ENCODE measurements at regions not wholly inside any gene's neighbourhood (a gene's known extent, or its start where the extent isn't known, plus 50 kb on each side); places are given as distances from the start of the nearest gene placed in this dataset.

DNA sequence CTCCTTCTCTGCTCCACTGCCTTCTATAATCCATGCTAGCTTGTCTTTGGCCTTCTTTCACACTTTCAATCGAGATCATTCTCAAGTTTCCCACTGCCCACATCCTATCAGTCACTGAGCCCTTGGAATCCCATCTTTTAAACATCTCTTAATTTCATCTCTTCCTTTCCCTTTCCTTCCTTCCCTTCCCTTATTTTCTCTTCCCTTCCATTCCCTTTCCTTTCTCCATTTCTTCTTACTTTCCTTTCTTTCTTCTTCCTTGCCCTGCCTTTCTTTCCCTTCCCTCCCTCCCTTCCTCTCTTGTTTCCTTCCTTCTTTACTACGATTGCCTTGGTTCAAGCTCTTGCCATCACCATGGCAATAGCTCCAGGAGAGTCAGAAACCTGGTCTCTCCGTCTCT, 183.8 kb downstream of the EMP1 start:
- BruUV-seq (replicated peaks): no TSS peak
- no peak overlapping the region for H2BK5ac ChIP-seq (ENCODE audit: low read depth, low read length, poor library complexity, severe bottlenecking)

More for the DNA sequence above, 183.8 kb downstream of the EMP1 start:
- no peak overlapping the region for H2AK5ac ChIP-seq (ENCODE audit: low read depth, low read length)
- no peak overlapping the region for H2BK120ac ChIP-seq (ENCODE audit: low read depth, low read length)
- WGBS, 2 experiments (ENCODE audit: extremely low coverage in 2 of 2, insufficient read length in 1 of 2): 6% methylated on average over 2 of the region's 3 CpGs; no CpG with 5 or more reads in 1 of the 2 experiments
- H2BK15ac ChIP-seq (ENCODE audit: low read depth, low read length): no peak overlapping the region
- H3K4ac ChIP-seq (ENCODE audit: low read depth, low read length): no peak overlapping the region
- H3K36me3 ChIP-seq (ENCODE audit: control insufficient read depth, insufficient read depth, low read length): no peaks in the 10 kb centered on the region
- no peak overlapping the region for H3K18ac ChIP-seq (ENCODE audit: low read depth, low read length)
- H3K9me1 ChIP-seq (ENCODE audit: insufficient read depth, low read length): no peaks in the 10 kb centered on the region
- no peak overlapping the region for H3K56ac ChIP-seq (ENCODE audit: extremely low read depth, insufficient read depth, low read length)
- intact Hi-C loops (cut with micrococcal nuclease): no loop called here
- H4K91ac ChIP-seq (ENCODE audit: insufficient read depth, low read depth, low read length): no peak overlapping the region
- H4K8ac ChIP-seq (ENCODE audit: low read depth in 2 of 2, low read length in 2 of 2): no peak overlapping the region
- TF ChIP-seq, protein P1, sequence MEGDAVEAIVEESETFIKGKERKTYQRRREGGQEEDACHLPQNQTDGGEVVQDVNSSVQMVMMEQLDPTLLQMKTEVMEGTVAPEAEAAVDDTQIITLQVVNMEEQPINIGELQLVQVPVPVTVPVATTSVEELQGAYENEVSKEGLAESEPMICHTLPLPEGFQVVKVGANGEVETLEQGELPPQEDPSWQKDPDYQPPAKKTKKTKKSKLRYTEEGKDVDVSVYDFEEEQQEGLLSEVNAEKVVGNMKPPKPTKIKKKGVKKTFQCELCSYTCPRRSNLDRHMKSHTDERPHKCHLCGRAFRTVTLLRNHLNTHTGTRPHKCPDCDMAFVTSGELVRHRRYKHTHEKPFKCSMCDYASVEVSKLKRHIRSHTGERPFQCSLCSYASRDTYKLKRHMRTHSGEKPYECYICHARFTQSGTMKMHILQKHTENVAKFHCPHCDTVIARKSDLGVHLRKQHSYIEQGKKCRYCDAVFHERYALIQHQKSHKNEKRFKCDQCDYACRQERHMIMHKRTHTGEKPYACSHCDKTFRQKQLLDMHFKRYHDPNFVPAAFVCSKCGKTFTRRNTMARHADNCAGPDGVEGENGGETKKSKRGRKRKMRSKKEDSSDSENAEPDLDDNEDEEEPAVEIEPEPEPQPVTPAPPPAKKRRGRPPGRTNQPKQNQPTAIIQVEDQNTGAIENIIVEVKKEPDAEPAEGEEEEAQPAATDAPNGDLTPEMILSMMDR (conservative IDR thresholded peaks at IDR 0.05; ENCODE audit: low read depth, low read length): no peak
- TF ChIP-seq RAD21 (IDR thresholded peaks at IDR 0.05; ENCODE audit: low read length): no peak
- TF ChIP-seq, protein P2, sequence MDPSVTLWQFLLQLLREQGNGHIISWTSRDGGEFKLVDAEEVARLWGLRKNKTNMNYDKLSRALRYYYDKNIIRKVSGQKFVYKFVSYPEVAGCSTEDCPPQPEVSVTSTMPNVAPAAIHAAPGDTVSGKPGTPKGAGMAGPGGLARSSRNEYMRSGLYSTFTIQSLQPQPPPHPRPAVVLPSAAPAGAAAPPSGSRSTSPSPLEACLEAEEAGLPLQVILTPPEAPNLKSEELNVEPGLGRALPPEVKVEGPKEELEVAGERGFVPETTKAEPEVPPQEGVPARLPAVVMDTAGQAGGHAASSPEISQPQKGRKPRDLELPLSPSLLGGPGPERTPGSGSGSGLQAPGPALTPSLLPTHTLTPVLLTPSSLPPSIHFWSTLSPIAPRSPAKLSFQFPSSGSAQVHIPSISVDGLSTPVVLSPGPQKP (IDR thresholded peaks at IDR 0.05; ENCODE audit: borderline replicate concordance, low read depth, low read length): no peak
- no peak for TF ChIP-seq POLR2A (IDR thresholded peaks at IDR 0.05; ENCODE audit: low read depth, low read length)
- H3K9me3 ChIP-seq (ENCODE audit: control insufficient read depth, insufficient read depth, low read length): no peaks in the 10 kb centered on the region
- no peak for ATAC-seq (ENCODE audit: low read depth)
- no peak for DNase-seq
- no peaks in the 10 kb centered on the region for H3K79me1 ChIP-seq (ENCODE audit: low read depth in 1 of 2, low read length in 2 of 2)
- H3K4me3 ChIP-seq (ENCODE audit: insufficient read depth, low read depth, low read length): no peak overlapping the region
- CTCF ChIA-PET: interaction anchor here (0.5 kb wide), 1 partner anchor 1216 kb away, joined by 3 read pairs; no protein-coding TSS in a partner anchor
- no peak overlapping the region for H3K14ac ChIP-seq (replicated peaks; ENCODE audit: low read depth, low read length)
- no peak overlapping the region for H3K9ac ChIP-seq (ENCODE audit: low read depth, low read length)
- H4K20me1 ChIP-seq (ENCODE audit: insufficient read depth, low read length): no peaks in the 10 kb centered on the region
- H3K23ac ChIP-seq (ENCODE audit: low read depth, low read length): no peak overlapping the region
- no peaks in the 10 kb centered on the region for H3K4me1 ChIP-seq (ENCODE audit: control insufficient read depth, insufficient read depth, low read length)
- no peak overlapping the region for H3K27ac ChIP-seq (ENCODE audit: insufficient read depth, low read length)
- no peaks in the 10 kb centered on the region for H3K27me3 ChIP-seq (ENCODE audit: control insufficient read depth, insufficient read depth, low read length)
- no peak overlapping the region for H2AK9ac ChIP-seq (replicated peaks; ENCODE audit: low read depth, low read length, poor library complexity)
- no peak overlapping the region for H4K5ac ChIP-seq (ENCODE audit: low read depth, low read length)
- in situ Hi-C loops (cut with MboI; ENCODE audit: low sequenced_read_pairs): no loop called here
- H2BK20ac ChIP-seq (ENCODE audit: low read depth, low read length): no peak overlapping the region
- dilution Hi-C loops (cut with HindIII; ENCODE audit: low sequenced_read_pairs, unreplicated experiment): no loop called here
- no peak overlapping the region for H3K4me2 ChIP-seq (ENCODE audit: low read depth, low read length)
- no peak overlapping the region for H2AFZ ChIP-seq (replicated peaks; ENCODE audit: low read length, poor library complexity)
- POLR2A ChIA-PET (ENCODE audit: unreplicated experiment): no interaction called here

Data from IMR-90 (cell line).